ENCODE measurements at regions not wholly inside any gene's neighbourhood (a gene's known extent, or its start where the extent isn't known, plus 50 kb on each side); places are given as distances from the start of the nearest gene placed in this dataset.

GRCh38 chr1:34415140-34415539 lies 238.4 kb downstream of the C1orf94 start:
- DNase-seq = no peak

- DNase-seq = peak; percentile 26
Measured at GRCh38 chr1:34418166-34418565, 241.5 kb downstream of the C1orf94 start.

GRCh38 chr1:34419663-34420136 lies 243.0 kb downstream of the C1orf94 start:
- DNase-seq = peak; percentile 69

GRCh38 chr1:34425046-34425445 lies 248.3 kb downstream of the C1orf94 start:
- DNase-seq = no peak

GRCh38 chr1:34425785-34426184 lies 249.1 kb downstream of the C1orf94 start:
- no peak for DNase-seq

- no peak for DNase-seq
Measured at GRCh38 chr1:34426325-34426896, 249.7 kb downstream of the C1orf94 start.

GRCh38 chr1:34427170-34427569 lies 250.5 kb downstream of the C1orf94 start:
- no peak for DNase-seq

- no peak for DNase-seq
Measured at GRCh38 chr1:34433099-34433498, 256.4 kb downstream of the C1orf94 start.

- DNase-seq = no peak
Measured at GRCh38 chr1:34436836-34437235, 260.1 kb downstream of the C1orf94 start.

- DNase-seq = no peak
Measured at GRCh38 chr1:34441259-34442069, 264.8 kb downstream of the C1orf94 start.

GRCh38 chr1:34444516-34444915 lies 267.8 kb downstream of the C1orf94 start:
- DNase-seq = no peak

- no peak for DNase-seq
Measured at GRCh38 chr1:34450325-34450724, 273.6 kb downstream of the C1orf94 start.

- no peak for DNase-seq
Measured at GRCh38 chr1:34452451-34452850, 275.7 kb downstream of the C1orf94 start.

- DNase-seq = no peak
Measured at GRCh38 chr1:34455121-34455520, 278.4 kb downstream of the C1orf94 start.

GRCh38 chr1:34460193-34460592 lies 283.5 kb downstream of the C1orf94 start:
- peak; percentile 67 for DNase-seq

- DNase-seq = no peak
Measured at GRCh38 chr1:34470401-34470800, 284.4 kb upstream of the GJB5 start.

- DNase-seq = no peak
Measured at GRCh38 chr1:34474566-34474965, 280.3 kb upstream of the GJB5 start.

- no peak for DNase-seq
Measured at GRCh38 chr1:34476371-34476770, 278.5 kb upstream of the GJB5 start.

GRCh38 chr1:34477632-34478141 lies 277.2 kb upstream of the GJB5 start:
- no peak for DNase-seq

GRCh38 chr1:34478515-34479076 lies 276.3 kb upstream of the GJB5 start:
- peak; percentile 58 for DNase-seq

- no peak for DNase-seq
Measured at GRCh38 chr1:34479731-34480130, 275.1 kb upstream of the GJB5 start.

- no peak for DNase-seq
Measured at GRCh38 chr1:34488080-34488708, 266.7 kb upstream of the GJB5 start.

GRCh38 chr1:34500451-34500850 lies 254.4 kb upstream of the GJB5 start:
- peak; percentile 77 for DNase-seq

Data from islet precursor cell (in vitro differentiated cells).